ENCODE measurements at regions not wholly inside any gene's neighbourhood (a gene's known extent, or its start where the extent isn't known, plus 50 kb on each side); places are given as distances from the start of the nearest gene placed in this dataset.

GRCh38 chr19:31098836-31099235 lies 250.4 kb downstream of the TSHZ3 start:
- no peak for TF ChIP-seq CTCF (IDR thresholded peaks at IDR 0.05; ENCODE audit: insufficient read depth, low read length, poor library complexity, severe bottlenecking)
- H3K27me3 ChIP-seq (ENCODE audit: control insufficient read depth, insufficient read depth, low read length) = peaks cover 2% of the 10 kb centered on the region
- H3K36me3 ChIP-seq (ENCODE audit: control insufficient read depth, insufficient read depth, low read length) = no peaks in the 10 kb centered on the region
- H3K4me3 ChIP-seq (ENCODE audit: low read depth, low read length) = no peak overlapping the region
- no peak for DNase-seq (ENCODE audit: low read depth)

- Histone ChIP-seq H3K4me3 (ENCODE audit: low read depth, low read length) (no peak overlapping the region), H3K27me3 (ENCODE audit: control insufficient read depth, insufficient read depth, low read length) (peaks cover 2% of the 10 kb centered on the region), H3K36me3 (ENCODE audit: control insufficient read depth, insufficient read depth, low read length) (no peaks in the 10 kb centered on the region)
- DNase-seq (ENCODE audit: low read depth) = no peak
- TF ChIP-seq CTCF (IDR thresholded peaks at IDR 0.05; ENCODE audit: insufficient read depth, low read length, poor library complexity, severe bottlenecking) = no peak
These were observed 252.2 kb downstream of the TSHZ3 start for GRCh38 chr19:31096935-31097545.

- TF ChIP-seq CTCF (IDR thresholded peaks at IDR 0.05; ENCODE audit: insufficient read depth, low read length, poor library complexity, severe bottlenecking) = no peak
These were observed 253.0 kb downstream of the TSHZ3 start for GRCh38 chr19:31096062-31096830.

GRCh38 chr19:31095100-31095804 lies 254.0 kb downstream of the TSHZ3 start:
- no peak for TF ChIP-seq CTCF (IDR thresholded peaks at IDR 0.05; ENCODE audit: insufficient read depth, low read length, poor library complexity, severe bottlenecking)
- no peak for DNase-seq (ENCODE audit: low read depth)
- Histone ChIP-seq H3K4me3 (ENCODE audit: low read depth, low read length) (no peak overlapping the region), H3K27me3 (ENCODE audit: control insufficient read depth, insufficient read depth, low read length) (peaks cover 2% of the 10 kb centered on the region), H3K36me3 (ENCODE audit: control insufficient read depth, insufficient read depth, low read length) (no peaks in the 10 kb centered on the region)

More at GRCh38 chr19:31096062-31096830, 253.0 kb downstream of the TSHZ3 start:
- Histone ChIP-seq H3K27me3 (ENCODE audit: control insufficient read depth, insufficient read depth, low read length) (peaks cover 2% of the 10 kb centered on the region), H3K36me3 (ENCODE audit: control insufficient read depth, insufficient read depth, low read length) (no peaks in the 10 kb centered on the region), H3K4me3 (ENCODE audit: low read depth, low read length) (no peak overlapping the region)
- DNase-seq (ENCODE audit: low read depth) = no peak

GRCh38 chr19:31092274-31092673 lies 257.0 kb downstream of the TSHZ3 start:
- H3K4me3 ChIP-seq (ENCODE audit: low read depth, low read length) = no peak overlapping the region
- H3K27me3 ChIP-seq (ENCODE audit: control insufficient read depth, insufficient read depth, low read length) = peaks cover 2% of the 10 kb centered on the region
- no peak for DNase-seq (ENCODE audit: low read depth)
- TF ChIP-seq CTCF (IDR thresholded peaks at IDR 0.05; ENCODE audit: insufficient read depth, low read length, poor library complexity, severe bottlenecking) = no peak
- H3K36me3 ChIP-seq (ENCODE audit: control insufficient read depth, insufficient read depth, low read length) = no peaks in the 10 kb centered on the region

Measured in kidney epithelial cell (primary cell).